ENCODE measurements at regions not wholly inside any gene's neighbourhood (a gene's known extent, or its start where the extent isn't known, plus 50 kb on each side); places are given as distances from the start of the nearest gene placed in this dataset.

DNA sequence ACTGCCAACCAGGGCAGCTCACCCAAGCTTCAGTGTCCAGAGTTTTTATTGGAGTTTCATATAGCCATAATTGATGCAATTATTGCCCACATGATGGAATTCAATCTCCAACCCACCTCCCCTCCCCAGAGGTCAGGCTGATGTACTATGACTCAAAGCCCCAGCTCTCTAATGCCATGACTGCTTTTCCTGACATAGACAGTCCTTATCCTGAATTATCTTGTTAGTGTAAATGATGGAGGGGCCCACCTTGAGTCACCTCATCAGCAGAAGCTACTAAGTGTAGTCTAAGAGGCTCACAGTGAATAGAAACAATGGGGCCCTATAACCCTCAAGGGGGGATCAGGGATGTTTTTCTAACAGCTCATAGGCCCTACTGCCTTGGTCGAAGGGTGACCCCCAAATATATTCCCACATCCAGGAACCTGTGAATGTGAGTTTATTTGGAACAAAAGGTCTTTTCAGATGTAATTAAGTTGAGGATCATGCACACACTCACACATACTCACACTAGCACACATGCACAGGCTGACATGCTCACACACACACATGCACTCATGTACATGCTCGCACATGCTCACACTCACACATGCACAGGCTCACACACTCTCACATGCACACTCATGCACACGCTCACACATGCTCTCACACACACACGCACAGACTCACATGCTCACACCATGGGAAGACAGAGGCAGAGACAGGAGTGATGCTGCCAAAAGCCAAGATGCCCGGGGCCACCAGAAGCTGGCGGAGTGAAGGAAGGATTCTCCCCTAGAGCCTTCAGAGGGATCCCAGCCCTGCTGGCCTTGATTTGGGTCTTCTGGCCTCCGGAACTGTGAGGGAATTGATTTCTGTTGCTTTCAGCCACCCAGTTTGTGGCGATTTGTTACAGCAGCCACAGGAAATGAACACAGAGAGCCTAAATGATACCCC lies 131.2 kb upstream of the SMAD3 start:
- peaks cover 0 to 5% (median 0%) of the 10 kb centered on the region in 4 donors for H3K9me3 ChIP-seq (ENCODE audit: control insufficient read depth in 4 of 4, insufficient read depth in 3 of 4, low read length in 3 of 4)
- peaks cover 0 to 47% (median 18%) of the 10 kb centered on the region in 5 donors for H3K4me1 ChIP-seq (ENCODE audit: control insufficient read depth in 5 of 5, insufficient read depth in 5 of 5, low read length in 5 of 5)
- H3K27ac ChIP-seq (ENCODE audit: low read depth in 1 of 2, low read length in 1 of 2) = no peak overlapping the region
- DNase-seq (no peak), ATAC-seq (ENCODE audit: insufficient read depth, low FRiP score) (no peak)
- H3K4me3 ChIP-seq = no peak overlapping the region
- no peaks in the 10 kb centered on the region for H3K27me3 ChIP-seq (ENCODE audit: control insufficient read depth in 3 of 3, insufficient read depth in 3 of 3, low read length in 2 of 3)
- WGBS, 2 donors = 94 to 97% methylated on average over 8 of the region's 8 CpGs
- no peak overlapping the region for H3K9ac ChIP-seq (ENCODE audit: insufficient read depth in 1 of 2, low read length in 2 of 2)
- H3K36me3 ChIP-seq (ENCODE audit: control insufficient read depth in 4 of 4, insufficient read depth in 4 of 4, low read length in 4 of 4) = no peaks in the 10 kb centered on the region
- TF ChIP-seq, protein P1, sequence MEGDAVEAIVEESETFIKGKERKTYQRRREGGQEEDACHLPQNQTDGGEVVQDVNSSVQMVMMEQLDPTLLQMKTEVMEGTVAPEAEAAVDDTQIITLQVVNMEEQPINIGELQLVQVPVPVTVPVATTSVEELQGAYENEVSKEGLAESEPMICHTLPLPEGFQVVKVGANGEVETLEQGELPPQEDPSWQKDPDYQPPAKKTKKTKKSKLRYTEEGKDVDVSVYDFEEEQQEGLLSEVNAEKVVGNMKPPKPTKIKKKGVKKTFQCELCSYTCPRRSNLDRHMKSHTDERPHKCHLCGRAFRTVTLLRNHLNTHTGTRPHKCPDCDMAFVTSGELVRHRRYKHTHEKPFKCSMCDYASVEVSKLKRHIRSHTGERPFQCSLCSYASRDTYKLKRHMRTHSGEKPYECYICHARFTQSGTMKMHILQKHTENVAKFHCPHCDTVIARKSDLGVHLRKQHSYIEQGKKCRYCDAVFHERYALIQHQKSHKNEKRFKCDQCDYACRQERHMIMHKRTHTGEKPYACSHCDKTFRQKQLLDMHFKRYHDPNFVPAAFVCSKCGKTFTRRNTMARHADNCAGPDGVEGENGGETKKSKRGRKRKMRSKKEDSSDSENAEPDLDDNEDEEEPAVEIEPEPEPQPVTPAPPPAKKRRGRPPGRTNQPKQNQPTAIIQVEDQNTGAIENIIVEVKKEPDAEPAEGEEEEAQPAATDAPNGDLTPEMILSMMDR (IDR thresholded peaks at IDR 0.05; ENCODE audit: control extremely low read depth, extremely low read depth) = no peak

DNA sequence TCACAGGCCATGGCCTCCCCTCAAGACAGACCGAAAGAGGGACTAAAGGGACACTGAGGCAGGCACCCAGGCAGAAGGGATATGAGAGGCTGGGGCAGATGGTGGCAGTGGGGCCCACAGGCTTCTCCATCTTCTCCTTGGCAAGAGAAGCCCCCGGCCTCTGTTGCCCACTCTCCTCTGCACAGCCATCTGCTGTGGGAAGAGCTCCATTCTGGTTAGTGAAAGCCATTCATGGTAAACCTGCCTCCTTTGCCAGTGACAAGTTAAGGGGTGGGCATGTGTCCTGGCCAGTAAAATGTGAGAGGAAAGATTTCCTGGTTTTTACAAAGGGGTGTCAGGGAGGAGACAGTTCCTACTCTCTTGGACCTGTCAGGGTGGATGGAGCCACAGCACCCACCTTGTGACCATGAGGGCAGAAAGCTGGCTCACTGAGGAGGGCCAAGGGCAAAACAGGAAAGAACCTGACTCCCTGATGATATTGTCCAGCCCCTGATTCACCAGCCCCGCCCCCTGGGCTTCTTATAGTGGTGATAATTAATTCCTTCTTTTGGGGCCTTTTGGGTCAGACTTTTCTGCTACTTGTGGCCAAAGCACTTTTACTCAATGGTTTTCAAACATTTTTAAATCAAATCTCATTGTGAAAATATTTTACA lies 130.4 kb upstream of the SMAD3 start:
- no peak for ATAC-seq (ENCODE audit: insufficient read depth, low FRiP score)
- no peak for DNase-seq
- 96 to 98% methylated on average over 3 of the region's 3 CpGs for WGBS, 2 donors
- Histone ChIP-seq H3K36me3 (ENCODE audit: control insufficient read depth in 4 of 4, insufficient read depth in 4 of 4, low read length in 4 of 4) (no peaks in the 10 kb centered on the region), H3K4me3 (no peak overlapping the region), H3K27me3 (ENCODE audit: control insufficient read depth in 3 of 3, insufficient read depth in 3 of 3, low read length in 2 of 3) (no peaks in the 10 kb centered on the region), H3K27ac (ENCODE audit: low read depth in 1 of 2, low read length in 1 of 2) (no peak overlapping the region), H3K9ac (ENCODE audit: insufficient read depth in 1 of 2, low read length in 2 of 2) (no peak overlapping the region), H3K9me3 (ENCODE audit: control insufficient read depth in 4 of 4, insufficient read depth in 3 of 4, low read length in 3 of 4) (peaks cover 0 to 5% (median 0%) of the 10 kb centered on the region in 4 donors), H3K4me1 (ENCODE audit: control insufficient read depth in 5 of 5, insufficient read depth in 5 of 5, low read length in 5 of 5) (peaks cover 0 to 44% (median 18%) of the 10 kb centered on the region in 5 donors)
- TF ChIP-seq, protein P1 (IDR thresholded peaks at IDR 0.05; ENCODE audit: control extremely low read depth, extremely low read depth) = no peak

DNA sequence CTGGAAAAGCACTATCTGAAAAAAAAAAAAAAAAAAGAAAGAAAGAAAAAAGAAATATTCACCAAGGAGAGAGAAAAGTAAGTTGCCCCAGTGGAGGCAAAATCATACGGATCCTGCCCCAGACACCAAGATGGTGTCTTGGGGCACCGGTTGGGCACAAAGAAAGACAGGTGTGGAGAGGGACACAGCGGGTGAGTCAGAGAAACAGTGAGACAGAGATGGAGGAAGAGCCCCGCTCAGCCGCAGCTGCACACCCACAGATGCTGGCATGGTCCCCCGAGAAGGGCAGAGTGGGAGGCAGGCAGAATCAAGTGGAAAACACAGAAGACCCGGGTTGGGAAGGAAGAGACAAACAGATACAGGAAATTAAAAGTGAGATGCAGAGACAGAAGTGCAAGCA lies 129.7 kb upstream of the SMAD3 start:
- DNase-seq (no peak), ATAC-seq (ENCODE audit: insufficient read depth, low FRiP score) (no peak)
- Histone ChIP-seq H3K36me3 (ENCODE audit: control insufficient read depth in 4 of 4, insufficient read depth in 4 of 4, low read length in 4 of 4) (no peaks in the 10 kb centered on the region), H3K4me1 (ENCODE audit: control insufficient read depth in 5 of 5, insufficient read depth in 5 of 5, low read length in 5 of 5) (peaks cover 0 to 40% (median 18%) of the 10 kb centered on the region in 5 donors), H3K27me3 (ENCODE audit: control insufficient read depth in 3 of 3, insufficient read depth in 3 of 3, low read length in 2 of 3) (peaks cover 0 to 5% (median 0%) of the 10 kb centered on the region in 3 donors), H3K27ac (ENCODE audit: low read depth in 1 of 2, low read length in 1 of 2) (no peak overlapping the region), H3K9me3 (ENCODE audit: control insufficient read depth in 4 of 4, insufficient read depth in 3 of 4, low read length in 3 of 4) (peaks cover 0 to 5% (median 0%) of the 10 kb centered on the region in 4 donors), H3K4me3 (no peak overlapping the region), H3K9ac (ENCODE audit: insufficient read depth in 1 of 2, low read length in 2 of 2) (no peak overlapping the region)
- TF ChIP-seq, protein P1 (IDR thresholded peaks at IDR 0.05; ENCODE audit: control extremely low read depth, extremely low read depth) = no peak
- WGBS, 2 donors = 76 to 80% methylated on average over 7 of the region's 7 CpGs
